ENCODE measurements at regions not wholly inside any gene's neighbourhood (a gene's known extent, or its start where the extent isn't known, plus 50 kb on each side); places are given as distances from the start of the nearest gene placed in this dataset.

DNA sequence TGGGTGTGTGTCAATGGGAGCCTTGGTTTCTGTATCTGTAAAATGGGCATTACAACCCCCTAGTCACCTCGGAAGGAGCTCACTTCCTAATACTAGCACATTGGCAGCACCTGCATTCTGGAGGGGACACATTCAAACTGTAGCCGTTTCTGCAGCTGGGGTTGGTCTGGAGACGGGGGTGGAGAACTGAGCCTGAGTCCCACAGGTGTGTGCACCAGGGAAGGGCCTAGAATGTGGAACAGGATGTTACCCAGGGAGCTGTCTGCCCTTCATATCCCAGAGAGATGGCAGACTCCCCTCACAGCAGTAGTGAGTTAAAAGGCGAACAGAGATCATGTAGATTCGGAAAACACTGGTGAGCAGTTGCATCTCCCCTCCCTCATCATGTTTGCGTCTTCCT lies 272.8 kb upstream of the ZNF32 start:
- TF ChIP-seq POLR2AphosphoS5 (IDR thresholded peaks at IDR 0.05): no peak
- TF ChIP-seq, protein P1, sequence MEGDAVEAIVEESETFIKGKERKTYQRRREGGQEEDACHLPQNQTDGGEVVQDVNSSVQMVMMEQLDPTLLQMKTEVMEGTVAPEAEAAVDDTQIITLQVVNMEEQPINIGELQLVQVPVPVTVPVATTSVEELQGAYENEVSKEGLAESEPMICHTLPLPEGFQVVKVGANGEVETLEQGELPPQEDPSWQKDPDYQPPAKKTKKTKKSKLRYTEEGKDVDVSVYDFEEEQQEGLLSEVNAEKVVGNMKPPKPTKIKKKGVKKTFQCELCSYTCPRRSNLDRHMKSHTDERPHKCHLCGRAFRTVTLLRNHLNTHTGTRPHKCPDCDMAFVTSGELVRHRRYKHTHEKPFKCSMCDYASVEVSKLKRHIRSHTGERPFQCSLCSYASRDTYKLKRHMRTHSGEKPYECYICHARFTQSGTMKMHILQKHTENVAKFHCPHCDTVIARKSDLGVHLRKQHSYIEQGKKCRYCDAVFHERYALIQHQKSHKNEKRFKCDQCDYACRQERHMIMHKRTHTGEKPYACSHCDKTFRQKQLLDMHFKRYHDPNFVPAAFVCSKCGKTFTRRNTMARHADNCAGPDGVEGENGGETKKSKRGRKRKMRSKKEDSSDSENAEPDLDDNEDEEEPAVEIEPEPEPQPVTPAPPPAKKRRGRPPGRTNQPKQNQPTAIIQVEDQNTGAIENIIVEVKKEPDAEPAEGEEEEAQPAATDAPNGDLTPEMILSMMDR (IDR thresholded peaks at IDR 0.05): no peak
